ENCODE measurements at regions not wholly inside any gene's neighbourhood (a gene's known extent, or its start where the extent isn't known, plus 50 kb on each side); places are given as distances from the start of the nearest gene placed in this dataset.

- DNase-seq (ENCODE audit: extremely low read depth in 1 of 2, low read depth in 1 of 2): no peak
These were observed 82.2 kb upstream of the ITGA4 start for GRCh38 chr2:181374781-181375675.

- no peak for DNase-seq (ENCODE audit: extremely low read depth in 1 of 2, low read depth in 1 of 2)
These were observed 80.7 kb upstream of the ITGA4 start for GRCh38 chr2:181376442-181376841.

GRCh38 chr2:181376999-181377398, 80.2 kb upstream of the ITGA4 start:
- DNase-seq (ENCODE audit: extremely low read depth in 1 of 2, low read depth in 1 of 2): no peak

DNA sequence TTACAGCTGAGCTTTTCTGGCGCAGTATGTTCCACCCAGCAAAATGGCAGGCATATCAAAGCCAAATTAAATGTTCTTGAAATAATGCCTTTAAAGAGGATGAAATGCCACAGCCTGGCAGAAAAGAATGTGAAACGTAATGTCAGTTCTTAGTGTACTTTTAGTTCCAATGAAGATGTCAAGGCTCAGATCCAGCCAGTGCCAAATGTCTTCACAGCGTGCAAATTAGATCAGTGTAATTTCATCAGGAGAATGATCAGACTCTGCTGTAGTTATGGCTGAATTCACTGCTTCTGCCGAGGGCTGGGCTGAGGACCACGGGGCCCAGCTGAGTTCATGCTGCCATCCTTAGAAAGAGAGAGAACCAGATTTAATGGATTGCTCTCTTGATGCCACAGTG, 78.7 kb upstream of the ITGA4 start:
- no peak for DNase-seq (ENCODE audit: extremely low read depth in 1 of 2, low read depth in 1 of 2)

DNA sequence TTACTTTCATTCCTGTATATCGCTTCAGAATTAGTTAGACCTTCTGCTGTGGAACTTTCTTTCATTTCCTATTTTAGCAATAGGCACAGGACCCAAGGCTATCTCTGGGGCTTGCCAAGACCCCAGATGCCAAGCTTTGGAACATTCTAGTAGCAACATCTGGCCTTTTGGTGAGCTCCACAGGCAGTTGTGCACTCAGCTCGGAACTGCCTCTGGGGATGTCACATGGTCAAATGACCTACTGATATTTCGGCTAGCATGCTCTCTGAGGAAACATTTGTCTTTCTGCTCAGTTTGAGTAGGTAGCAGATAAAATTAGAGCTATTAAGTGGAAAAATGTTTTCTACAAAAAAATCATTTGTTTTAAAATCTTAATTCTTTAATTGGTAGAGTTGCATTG, 76.6 kb upstream of the ITGA4 start:
- no peak for DNase-seq (ENCODE audit: extremely low read depth in 1 of 2, low read depth in 1 of 2)

- DNase-seq (ENCODE audit: extremely low read depth in 1 of 2, low read depth in 1 of 2): no peak
These were observed 72.3 kb upstream of the ITGA4 start for GRCh38 chr2:181384923-181385322.

DNA sequence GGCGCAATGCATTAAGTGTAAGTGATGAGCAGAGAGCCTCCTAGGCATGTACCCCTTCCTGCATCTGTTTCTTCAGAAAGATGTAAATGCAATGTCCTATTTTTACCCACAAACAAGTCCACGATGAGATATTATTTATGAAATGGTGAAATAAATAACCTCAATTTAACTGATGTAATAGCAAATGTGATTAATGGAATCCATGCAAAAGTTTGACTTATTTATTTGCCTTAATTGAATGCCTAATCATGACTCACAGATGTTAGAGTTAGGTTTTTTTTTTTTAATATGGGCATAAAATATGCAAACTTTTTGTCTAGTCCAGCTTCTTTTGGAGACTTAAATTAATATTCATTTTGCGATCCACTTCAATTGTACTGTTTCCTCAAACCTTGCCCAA, 67.7 kb upstream of the ITGA4 start:
- DNase-seq (ENCODE audit: extremely low read depth in 1 of 2, low read depth in 1 of 2): no peak

DNA sequence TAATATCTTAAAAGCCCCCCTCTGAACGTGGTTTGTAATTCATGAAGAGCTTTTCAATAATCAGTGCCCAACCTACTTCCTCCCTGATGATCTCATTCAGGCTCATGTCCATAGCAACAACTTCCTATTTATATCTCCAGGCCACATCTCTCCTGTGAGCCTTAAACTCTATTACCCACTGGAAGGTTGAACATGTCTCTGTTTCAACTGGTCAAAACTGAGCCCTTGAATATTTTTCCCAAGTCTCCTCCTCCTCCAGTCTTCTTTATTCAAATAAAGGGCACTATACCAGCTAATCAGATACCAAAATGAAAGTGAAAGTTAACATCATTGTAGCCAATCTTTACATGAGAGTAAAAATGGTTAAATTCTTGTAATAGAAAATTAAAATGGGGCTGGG, 63.7 kb upstream of the ITGA4 start:
- DNase-seq (ENCODE audit: extremely low read depth in 1 of 2, low read depth in 1 of 2): no peak

DNA sequence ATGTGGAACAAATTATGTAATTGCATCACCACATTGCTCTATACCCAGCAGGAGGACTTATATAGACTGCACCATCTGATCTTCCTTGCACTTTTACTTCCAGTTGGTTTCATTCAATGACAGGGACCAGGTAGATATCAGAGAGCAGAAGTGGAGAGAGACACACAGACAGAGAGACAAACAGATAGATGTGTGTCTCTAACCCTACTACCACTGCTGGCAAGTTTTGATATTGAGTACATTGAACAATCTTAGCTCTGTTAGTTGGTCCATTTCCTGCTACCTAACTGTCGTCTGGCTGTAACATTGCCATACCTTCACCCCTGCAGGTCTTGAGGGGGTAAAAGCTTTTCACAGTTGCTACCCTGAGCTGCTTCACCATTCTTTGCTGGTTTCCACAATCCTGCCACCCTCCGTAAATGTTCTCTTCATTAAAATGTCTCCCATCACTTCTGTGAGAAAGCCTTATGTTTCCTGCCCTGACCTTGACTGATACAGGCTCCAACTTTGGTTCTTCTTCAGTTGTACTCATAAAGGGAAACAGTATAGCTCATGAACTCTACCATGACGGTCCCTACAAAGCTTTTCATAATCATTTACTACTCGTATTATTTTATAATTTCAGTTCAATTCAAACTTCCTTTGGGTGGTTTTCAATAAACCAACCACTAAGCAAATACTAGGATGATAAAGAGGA, 62.3 kb upstream of the ITGA4 start:
- no peak for DNase-seq (ENCODE audit: extremely low read depth in 1 of 2, low read depth in 1 of 2)

DNA sequence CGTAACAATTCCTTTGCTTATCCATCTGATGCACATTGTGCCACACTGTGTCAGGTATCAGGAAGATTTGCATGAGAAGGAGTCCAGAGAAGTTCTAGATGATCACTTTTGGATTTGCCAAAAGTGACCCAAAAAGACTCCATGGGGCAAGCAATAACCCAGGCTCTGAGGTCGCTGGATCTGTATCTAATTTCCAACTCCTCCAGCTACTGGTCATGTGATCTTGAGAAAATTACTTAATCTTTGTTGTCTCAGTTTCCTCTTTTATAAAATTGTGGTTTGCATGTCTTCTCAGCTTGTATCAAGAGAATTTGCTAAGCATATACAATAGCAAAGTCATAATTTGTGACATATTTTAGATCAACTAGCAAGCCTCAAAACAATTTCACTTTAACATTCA, 61.3 kb upstream of the ITGA4 start:
- no peak for DNase-seq (ENCODE audit: extremely low read depth in 1 of 2, low read depth in 1 of 2)

- DNase-seq (ENCODE audit: extremely low read depth in 1 of 2, low read depth in 1 of 2): no peak
These were observed 60.7 kb upstream of the ITGA4 start for GRCh38 chr2:181396256-181397123.

GRCh38 chr2:181397331-181397730, 59.9 kb upstream of the ITGA4 start:
- DNase-seq (ENCODE audit: extremely low read depth in 1 of 2, low read depth in 1 of 2): no peak

DNA sequence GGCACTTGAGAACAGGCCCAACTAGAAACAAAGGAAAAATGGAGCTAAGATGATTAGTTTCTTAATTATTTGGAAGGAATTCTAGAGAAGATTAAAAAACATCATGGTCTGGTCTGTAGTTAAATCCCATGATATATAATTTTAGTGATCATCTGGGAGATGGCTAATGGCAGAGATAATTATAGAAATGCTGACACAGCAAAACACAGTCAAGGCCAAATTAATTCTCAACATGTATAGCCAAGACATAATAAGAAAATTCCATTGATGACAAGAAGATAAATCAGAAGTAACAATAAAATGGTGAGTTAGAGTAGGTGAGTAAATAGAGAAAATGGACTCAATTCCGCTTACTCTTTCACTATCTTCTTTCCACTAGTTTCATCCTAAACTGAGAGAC, 59.2 kb upstream of the ITGA4 start:
- DNase-seq (ENCODE audit: extremely low read depth in 1 of 2, low read depth in 1 of 2): no peak

GRCh38 chr2:181399027-181399426, 58.2 kb upstream of the ITGA4 start:
- no peak for DNase-seq (ENCODE audit: extremely low read depth in 1 of 2, low read depth in 1 of 2)

DNA sequence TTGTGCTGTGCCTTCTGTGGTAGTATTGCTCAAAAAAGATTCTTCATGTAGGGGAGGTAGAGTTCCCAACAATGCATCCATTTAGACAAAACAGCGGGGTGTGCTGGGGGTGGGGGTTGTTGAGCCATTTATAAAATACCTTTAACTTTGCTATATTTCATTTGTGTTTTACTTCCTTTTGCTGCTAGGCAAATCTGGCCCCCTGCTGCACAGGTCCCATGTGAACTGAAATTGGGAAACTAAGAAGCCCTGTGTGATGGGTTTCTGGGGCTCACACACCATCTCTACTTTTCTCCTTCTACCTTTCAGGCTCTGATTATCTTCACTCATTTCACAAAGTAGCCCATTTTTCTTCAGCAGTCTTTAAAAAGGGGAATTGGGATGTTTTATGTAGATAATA, 52.7 kb upstream of the ITGA4 start:
- DNase-seq (ENCODE audit: extremely low read depth in 1 of 2, low read depth in 1 of 2): no peak

GRCh38 chr2:181407171-181407570, 50.0 kb upstream of the ITGA4 start:
- no peak for DNase-seq (ENCODE audit: extremely low read depth in 1 of 2, low read depth in 1 of 2)
